ENCODE measurements at regions not wholly inside any gene's neighbourhood (a gene's known extent, or its start where the extent isn't known, plus 50 kb on each side); places are given as distances from the start of the nearest gene placed in this dataset.
"Not testable (repeated sequence)": the region's sequence is repeated elsewhere in the genome, so short reads cannot be mapped to it uniquely, and the experiment has no call there.

- Histone ChIP-seq H3K36me3 (ENCODE audit: control insufficient read depth in 2 of 3, insufficient read depth in 3 of 3, low read length in 3 of 3) (no peaks in the 10 kb centered on the region), H3K9ac (ENCODE audit: low read length in 3 of 3) (no peak overlapping the region), H3K9me3 (ENCODE audit: control insufficient read depth in 2 of 3, insufficient read depth in 1 of 3, low read length in 3 of 3) (no peaks in the 10 kb centered on the region), H3K27ac (ENCODE audit: low read depth in 2 of 2, low read length in 2 of 2) (no peak overlapping the region), H3K27me3 (ENCODE audit: control insufficient read depth, insufficient read depth, low read length) (no peaks in the 10 kb centered on the region), H3K4me3 (ENCODE audit: low read length in 3 of 3) (no peak overlapping the region), H3K4me1 (ENCODE audit: control insufficient read depth in 2 of 3, insufficient read depth in 2 of 3, low read depth in 1 of 3, low read length in 3 of 3) (no peaks in the 10 kb centered on the region)
- DNase-seq (no peak), FAIRE-seq (no peak)
- no peak for TF ChIP-seq CTCF (IDR thresholded peaks at IDR 0.05; ENCODE audit: borderline replicate concordance, extremely low read depth, insufficient read depth)
- intact Hi-C loops (cut with DNase I), result no loop called here
Measured at GRCh38 chr5:104891596-104891995, 1329.0 kb upstream of the NUDT12 start.

- intact Hi-C loops (cut with DNase I), result no loop called here
- no peak for FAIRE-seq
Measured at GRCh38 chr5:104890767-104891166, 1328.2 kb upstream of the NUDT12 start.

GRCh38 chr5:104859437-104859836 lies 1296.8 kb upstream of the NUDT12 start:
- intact Hi-C loops (cut with DNase I), result no loop called here
- Histone ChIP-seq H3K9ac (ENCODE audit: low read length in 3 of 3) (no peak overlapping the region), H3K4me3 (ENCODE audit: low read length in 3 of 3) (no peak overlapping the region), H3K27me3 (ENCODE audit: control insufficient read depth, insufficient read depth, low read length) (no peaks in the 10 kb centered on the region), H3K9me3 (ENCODE audit: control insufficient read depth in 2 of 3, insufficient read depth in 1 of 3, low read length in 3 of 3) (no peaks in the 10 kb centered on the region), H3K4me1 (ENCODE audit: control insufficient read depth in 2 of 3, insufficient read depth in 2 of 3, low read depth in 1 of 3, low read length in 3 of 3) (no peaks in the 10 kb centered on the region), H3K27ac (ENCODE audit: low read depth in 2 of 2, low read length in 2 of 2) (no peak overlapping the region), H3K36me3 (ENCODE audit: control insufficient read depth in 2 of 3, insufficient read depth in 3 of 3, low read length in 3 of 3) (no peaks in the 10 kb centered on the region)
- FAIRE-seq (no peak), DNase-seq (no peak)
- no peak for TF ChIP-seq CTCF (IDR thresholded peaks at IDR 0.05; ENCODE audit: borderline replicate concordance, extremely low read depth, insufficient read depth)

More at GRCh38 chr5:104890767-104891166, 1328.2 kb upstream of the NUDT12 start:
- no peaks in the 10 kb centered on the region for H3K27me3 ChIP-seq (ENCODE audit: control insufficient read depth, insufficient read depth, low read length)
- H3K4me3 ChIP-seq (ENCODE audit: low read length in 3 of 3), result no peak overlapping the region
- H3K4me1 ChIP-seq (ENCODE audit: control insufficient read depth in 2 of 3, insufficient read depth in 2 of 3, low read depth in 1 of 3, low read length in 3 of 3), result no peaks in the 10 kb centered on the region
- TF ChIP-seq CTCF (IDR thresholded peaks at IDR 0.05; ENCODE audit: borderline replicate concordance, extremely low read depth, insufficient read depth), result no peak
- no peak overlapping the region for H3K9ac ChIP-seq (ENCODE audit: low read length in 3 of 3)
- no peaks in the 10 kb centered on the region for H3K36me3 ChIP-seq (ENCODE audit: control insufficient read depth in 2 of 3, insufficient read depth in 3 of 3, low read length in 3 of 3)
- H3K9me3 ChIP-seq (ENCODE audit: control insufficient read depth in 2 of 3, insufficient read depth in 1 of 3, low read length in 3 of 3), result no peaks in the 10 kb centered on the region
- no peak for DNase-seq
- no peak overlapping the region for H3K27ac ChIP-seq (ENCODE audit: low read depth in 2 of 2, low read length in 2 of 2)

- DNase-seq; intact Hi-C loops (cut with DNase I): not testable (repeated sequence)
Measured at GRCh38 chr5:104852099-104852498, 1289.5 kb upstream of the NUDT12 start.

More at GRCh38 chr5:104852099-104852498, 1289.5 kb upstream of the NUDT12 start:
- H3K36me3 ChIP-seq (ENCODE audit: control insufficient read depth in 2 of 3, insufficient read depth in 3 of 3, low read length in 3 of 3); H3K9me3 ChIP-seq (ENCODE audit: control insufficient read depth in 2 of 3, insufficient read depth in 1 of 3, low read length in 3 of 3); FAIRE-seq; H3K9ac ChIP-seq (ENCODE audit: low read length in 3 of 3); H3K4me1 ChIP-seq (ENCODE audit: control insufficient read depth in 2 of 3, insufficient read depth in 2 of 3, low read depth in 1 of 3, low read length in 3 of 3); H3K27ac ChIP-seq (ENCODE audit: low read depth in 2 of 2, low read length in 2 of 2); H3K27me3 ChIP-seq (ENCODE audit: control insufficient read depth, insufficient read depth, low read length); H3K4me3 ChIP-seq (ENCODE audit: low read length in 3 of 3): not testable (repeated sequence)
